GM23338 (cell line): ENCODE measurements at regions not wholly inside any gene's neighbourhood (a gene's known extent, or its start where the extent isn't known, plus 50 kb on each side); places are given as distances from the start of the nearest gene placed in this dataset.

Source experiments
- ATAC-seq: fragments of 200-7000 bp; cut with Tn5 transposase; 3 replicates; pipeline ENCODE4 v1.9.1; 2020
- DNase-seq: peaks from one replicate; pipeline ENCODE4 v3.0.0-alpha.2; 2015; ENCODE audit warnings: low spot score
- H2AFZ ChIP-seq: fragments of 200-600 bp; sonication (generic); 2 replicates; pipeline ENCODE4 v1.8.0; 2016; ENCODE audit warnings: antibody characterized with exemption, mild to moderate bottlenecking, moderate library complexity
- H3F3A ChIP-seq: fragments of 200-600 bp; sonication (generic); replicated peaks from 2 replicates; pipeline ENCODE4 v1.8.0; 2017; ENCODE audit warnings: antibody characterized with exemption, mixed run types, low read depth
- H3K27ac ChIP-seq: fragments of 200-600 bp; sonication (generic); 2 replicates; pipeline ENCODE4 v1.6.1; 2016; ENCODE audit warnings: low read depth
- H3K27me3 ChIP-seq: fragments of 200-600 bp; sonication (generic); 2 replicates; pipeline ENCODE4 v1.8.0; 2016; ENCODE audit warnings: mild to moderate bottlenecking, mixed run types, moderate library complexity; ENCODE audit not compliant: insufficient read depth
- H3K36me3 ChIP-seq: fragments of 200-600 bp; sonication (generic); 2 replicates; pipeline ENCODE4 v1.8.0; 2016; ENCODE audit warnings: mild to moderate bottlenecking; ENCODE audit not compliant: insufficient read depth
- H3K4me1 ChIP-seq: fragments of 200-600 bp; sonication (generic); 2 replicates; pipeline ENCODE4 v1.8.0; 2016; ENCODE audit warnings: mild to moderate bottlenecking, moderate library complexity; ENCODE audit not compliant: insufficient read depth
- H3K4me2 ChIP-seq: fragments of 200-600 bp; sonication (generic); 2 replicates; pipeline ENCODE4 v1.7.1; 2017; ENCODE audit warnings: mixed run types
- H3K4me3 ChIP-seq: fragments of 200-600 bp; sonication (generic); 2 replicates; pipeline ENCODE4 v1.6.1; 2016; ENCODE audit warnings: mixed run types
- H3K79me2 ChIP-seq: fragments of 200-600 bp; sonication (generic); replicated peaks from 2 replicates; pipeline ENCODE4 v1.8.0; 2017; ENCODE audit warnings: mild to moderate bottlenecking; ENCODE audit not compliant: insufficient read depth
- H3K9me2 ChIP-seq: fragments of 200-600 bp; sonication (generic); 2 replicates; pipeline ENCODE4 v1.8.0; 2017; ENCODE audit not compliant: insufficient read depth
- H4K20me1 ChIP-seq: fragments of 200-600 bp; sonication (generic); replicated peaks from 2 replicates; pipeline ENCODE4 v1.8.0; 2017; ENCODE audit warnings: mild to moderate bottlenecking; ENCODE audit not compliant: insufficient read depth
- H3K27ac Mint-ChIP-seq: 2 replicates; pipeline ENCODE4 v1.8.0; 2020; ENCODE audit warnings: inconsistent platforms, mild to moderate bottlenecking, moderate library complexity, mixed read lengths
- H3K27me3 Mint-ChIP-seq: 3 replicates; pipeline ENCODE4 v1.8.0; 2022; ENCODE audit warnings: low read depth, mild to moderate bottlenecking, moderate library complexity, mixed read lengths, inconsistent platforms; ENCODE audit not compliant: insufficient read depth, poor library complexity
- H3K36me3 Mint-ChIP-seq: 3 replicates; pipeline ENCODE4 v1.8.0; 2021; ENCODE audit warnings: low read depth, mild to moderate bottlenecking, inconsistent platforms, moderate library complexity, mixed read lengths
- H3K4me1 Mint-ChIP-seq: 3 replicates; pipeline ENCODE4 v1.8.0; 2020; ENCODE audit warnings: mild to moderate bottlenecking, inconsistent platforms, mixed read lengths
- H3K4me3 Mint-ChIP-seq: 3 replicates; pipeline ENCODE4 v1.8.0; 2021; ENCODE audit warnings: moderate library complexity, mild to moderate bottlenecking, inconsistent platforms, mixed read lengths
- H3K9me3 Mint-ChIP-seq: 3 replicates; pipeline ENCODE4 v1.8.0; 2020; ENCODE audit warnings: moderate library complexity, mild to moderate bottlenecking, inconsistent platforms, mixed read lengths
- CREB1 ChIP-seq: fragments of 250-450 bp; sonication (Bioruptor Pico); IDR thresholded peaks from 2 replicates; pipeline ENCODE4 v1.5.0; 2020; ENCODE audit warnings: low read depth, mild to moderate bottlenecking, moderate library complexity
- CTCF ChIP-seq, 2 experiments: fragments of 200-600 bp in 1 of 2; sonication (generic) in 1 of 2; conservative IDR thresholded peaks; 2 replicates each; pipeline versions ENCODE4 v1.5.1 to v1.6.1; 2016 to 2017; ENCODE audit warnings: antibody characterized with exemption in 2 of 2, low read depth in 2 of 2, mild to moderate bottlenecking in 2 of 2, moderate library complexity in 1 of 2
- EZH2 ChIP-seq: fragments of 200-600 bp; sonication (generic); IDR thresholded peaks from one replicate; pipeline ENCODE4 v1.8.0; 2017; ENCODE audit warnings: antibody characterized with exemption, mild to moderate bottlenecking, low read depth; ENCODE audit not compliant: unreplicated experiment
- EZH2phosphoT487 ChIP-seq: fragments of 200-600 bp; sonication (generic); IDR thresholded peaks from one replicate; pipeline ENCODE4 v1.8.1; 2018; ENCODE audit warnings: antibody characterized with exemption; ENCODE audit not compliant: unreplicated experiment
- JUNB ChIP-seq: IDR thresholded peaks from one replicate; pipeline ENCODE4 v1.6.1; 2016; ENCODE audit warnings: antibody characterized with exemption; ENCODE audit not compliant: unreplicated experiment
- NANOG ChIP-seq: IDR thresholded peaks from 2 replicates; pipeline ENCODE4 v1.6.1; 2016; ENCODE audit warnings: antibody characterized with exemption, borderline replicate concordance
- POLR2AphosphoS5 ChIP-seq: IDR thresholded peaks from 2 replicates; pipeline ENCODE4 v1.6.1; 2016; ENCODE audit warnings: antibody characterized with exemption, low read depth
- REST ChIP-seq: IDR thresholded peaks from one replicate; pipeline ENCODE4 v1.6.1; 2018; ENCODE audit warnings: antibody characterized with exemption; ENCODE audit not compliant: unreplicated experiment
- STAT1 ChIP-seq: IDR thresholded peaks from one replicate; pipeline ENCODE4 v1.6.1; 2016; ENCODE audit warnings: antibody characterized with exemption; ENCODE audit not compliant: unreplicated experiment
- ZNF114 ChIP-seq: fragments of 250-450 bp; sonication (Bioruptor Pico); IDR thresholded peaks from 2 replicates; pipeline ENCODE4 v1.5.0; 2020; ENCODE audit warnings: mild to moderate bottlenecking, moderate library complexity
- ZNF331 ChIP-seq: fragments of 250-450 bp; sonication (Bioruptor Pico); IDR thresholded peaks from 2 replicates; pipeline ENCODE4 v1.5.0; 2020; ENCODE audit warnings: low read depth, mild to moderate bottlenecking, moderate library complexity
- TF ChIP-seq, protein P1 (sequence below): fragments of 250-450 bp; sonication (Bioruptor Pico); IDR thresholded peaks from 2 replicates; pipeline ENCODE4 v1.5.0; 2020; ENCODE audit warnings: mild to moderate bottlenecking, moderate library complexity
- TF ChIP-seq, protein P2 (sequence below): IDR thresholded peaks from 2 replicates; pipeline ENCODE4 v1.6.1; 2016; ENCODE audit warnings: antibody characterized with exemption

DNA sequence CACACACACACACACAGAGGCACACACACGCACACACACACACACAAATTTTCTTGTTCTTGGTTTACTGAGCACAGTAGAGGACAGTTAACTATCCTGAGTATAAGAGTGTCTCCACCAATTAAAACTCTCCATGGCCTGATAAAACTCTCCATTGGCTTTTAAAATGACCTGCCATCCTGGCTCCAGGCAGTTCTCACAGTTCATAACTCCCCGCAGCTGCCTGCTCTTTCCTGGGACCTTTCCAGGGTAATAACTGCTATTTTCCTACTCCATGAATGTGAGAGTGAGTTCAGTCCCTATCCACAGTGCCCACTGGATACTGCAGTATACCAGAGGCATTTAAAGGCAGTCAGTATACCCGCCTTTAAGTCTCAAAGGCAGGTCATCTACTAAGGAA, 351.5 kb downstream of the PLPP3 start:
- Histone ChIP-seq H3K9me2 (peaks cover 11% of the 10 kb centered on the region), H3K36me3 (no peaks in the 10 kb centered on the region), H3K4me1 (peaks cover 7% of the 10 kb centered on the region; the same call in 1 of the 2 replicates), H3F3A (no peaks in the 10 kb centered on the region), H3K4me2 (no peak overlapping the region), H3K4me3 (no peak overlapping the region), H3K27ac (no peak overlapping the region), H4K20me1 (no peaks in the 10 kb centered on the region), H2AFZ (no peak overlapping the region), H3K79me2 (no peaks in the 10 kb centered on the region), H3K27me3 (no peaks in the 10 kb centered on the region)
- Mint-ChIP-seq H3K27me3 (no peaks in the 10 kb centered on the region), H3K9me3 (no peaks in the 10 kb centered on the region), H3K27ac (no peak overlapping the region), H3K4me1 (peaks cover 7% of the 10 kb centered on the region), H3K4me3 (no peak overlapping the region), H3K36me3 (no peaks in the 10 kb centered on the region)
- no peak for ATAC-seq
- DNase-seq, result no peak
- no peak for TF ChIP-seq EZH2phosphoT487
- TF ChIP-seq ZNF331 (CRISPR knock-in tag), result no peak
- TF ChIP-seq EZH2, result no peak
- no peak for TF ChIP-seq STAT1
- no peak for TF ChIP-seq CTCF (conservative IDR thresholded peaks at IDR 0.05; ENCODE audit: low read depth in 2 of 2)
- TF ChIP-seq, protein P1, sequence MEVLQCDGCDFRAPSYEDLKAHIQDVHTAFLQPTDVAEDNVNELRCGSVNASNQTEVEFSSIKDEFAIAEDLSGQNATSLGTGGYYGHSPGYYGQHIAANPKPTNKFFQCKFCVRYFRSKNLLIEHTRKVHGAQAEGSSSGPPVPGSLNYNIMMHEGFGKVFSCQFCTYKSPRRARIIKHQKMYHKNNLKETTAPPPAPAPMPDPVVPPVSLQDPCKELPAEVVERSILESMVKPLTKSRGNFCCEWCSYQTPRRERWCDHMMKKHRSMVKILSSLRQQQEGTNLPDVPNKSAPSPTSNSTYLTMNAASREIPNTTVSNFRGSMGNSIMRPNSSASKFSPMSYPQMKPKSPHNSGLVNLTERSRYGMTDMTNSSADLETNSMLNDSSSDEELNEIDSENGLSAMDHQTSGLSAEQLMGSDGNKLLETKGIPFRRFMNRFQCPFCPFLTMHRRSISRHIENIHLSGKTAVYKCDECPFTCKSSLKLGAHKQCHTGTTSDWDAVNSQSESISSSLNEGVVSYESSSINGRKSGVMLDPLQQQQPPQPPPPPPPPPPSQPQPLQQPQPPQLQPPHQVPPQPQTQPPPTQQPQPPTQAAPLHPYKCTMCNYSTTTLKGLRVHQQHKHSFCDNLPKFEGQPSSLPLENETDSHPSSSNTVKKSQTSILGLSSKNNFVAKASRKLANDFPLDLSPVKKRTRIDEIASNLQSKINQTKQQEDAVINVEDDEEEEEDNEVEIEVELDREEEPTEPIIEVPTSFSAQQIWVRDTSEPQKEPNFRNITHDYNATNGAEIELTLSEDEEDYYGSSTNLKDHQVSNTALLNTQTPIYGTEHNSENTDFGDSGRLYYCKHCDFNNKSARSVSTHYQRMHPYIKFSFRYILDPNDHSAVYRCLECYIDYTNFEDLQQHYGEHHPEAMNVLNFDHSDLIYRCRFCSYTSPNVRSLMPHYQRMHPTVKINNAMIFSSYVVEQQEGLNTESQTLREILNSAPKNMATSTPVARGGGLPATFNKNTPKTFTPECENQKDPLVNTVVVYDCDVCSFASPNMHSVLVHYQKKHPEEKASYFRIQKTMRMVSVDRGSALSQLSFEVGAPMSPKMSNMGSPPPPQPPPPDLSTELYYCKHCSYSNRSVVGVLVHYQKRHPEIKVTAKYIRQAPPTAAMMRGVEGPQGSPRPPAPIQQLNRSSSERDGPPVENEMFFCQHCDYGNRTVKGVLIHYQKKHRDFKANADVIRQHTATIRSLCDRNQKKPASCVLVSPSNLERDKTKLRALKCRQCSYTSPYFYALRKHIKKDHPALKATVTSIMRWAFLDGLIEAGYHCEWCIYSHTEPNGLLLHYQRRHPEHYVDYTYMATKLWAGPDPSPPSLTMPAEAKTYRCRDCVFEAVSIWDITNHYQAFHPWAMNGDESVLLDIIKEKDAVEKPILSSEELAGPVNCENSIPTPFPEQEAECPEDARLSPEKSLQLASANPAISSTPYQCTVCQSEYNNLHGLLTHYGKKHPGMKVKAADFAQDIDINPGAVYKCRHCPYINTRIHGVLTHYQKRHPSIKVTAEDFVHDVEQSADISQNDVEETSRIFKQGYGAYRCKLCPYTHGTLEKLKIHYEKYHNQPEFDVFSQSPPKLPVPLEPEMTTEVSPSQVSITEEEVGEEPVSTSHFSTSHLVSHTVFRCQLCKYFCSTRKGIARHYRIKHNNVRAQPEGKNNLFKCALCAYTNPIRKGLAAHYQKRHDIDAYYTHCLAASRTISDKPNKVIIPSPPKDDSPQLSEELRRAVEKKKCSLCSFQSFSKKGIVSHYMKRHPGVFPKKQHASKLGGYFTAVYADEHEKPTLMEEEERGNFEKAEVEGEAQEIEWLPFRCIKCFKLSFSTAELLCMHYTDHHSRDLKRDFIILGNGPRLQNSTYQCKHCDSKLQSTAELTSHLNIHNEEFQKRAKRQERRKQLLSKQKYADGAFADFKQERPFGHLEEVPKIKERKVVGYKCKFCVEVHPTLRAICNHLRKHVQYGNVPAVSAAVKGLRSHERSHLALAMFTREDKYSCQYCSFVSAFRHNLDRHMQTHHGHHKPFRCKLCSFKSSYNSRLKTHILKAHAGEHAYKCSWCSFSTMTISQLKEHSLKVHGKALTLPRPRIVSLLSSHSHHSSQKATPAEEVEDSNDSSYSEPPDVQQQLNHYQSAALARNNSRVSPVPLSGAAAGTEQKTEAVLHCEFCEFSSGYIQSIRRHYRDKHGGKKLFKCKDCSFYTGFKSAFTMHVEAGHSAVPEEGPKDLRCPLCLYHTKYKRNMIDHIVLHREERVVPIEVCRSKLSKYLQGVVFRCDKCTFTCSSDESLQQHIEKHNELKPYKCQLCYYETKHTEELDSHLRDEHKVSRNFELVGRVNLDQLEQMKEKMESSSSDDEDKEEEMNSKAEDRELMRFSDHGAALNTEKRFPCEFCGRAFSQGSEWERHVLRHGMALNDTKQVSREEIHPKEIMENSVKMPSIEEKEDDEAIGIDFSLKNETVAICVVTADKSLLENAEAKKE (CRISPR knock-in tag), result no peak
- no peak for TF ChIP-seq REST
- TF ChIP-seq JUNB, result no peak
- TF ChIP-seq, protein P2, sequence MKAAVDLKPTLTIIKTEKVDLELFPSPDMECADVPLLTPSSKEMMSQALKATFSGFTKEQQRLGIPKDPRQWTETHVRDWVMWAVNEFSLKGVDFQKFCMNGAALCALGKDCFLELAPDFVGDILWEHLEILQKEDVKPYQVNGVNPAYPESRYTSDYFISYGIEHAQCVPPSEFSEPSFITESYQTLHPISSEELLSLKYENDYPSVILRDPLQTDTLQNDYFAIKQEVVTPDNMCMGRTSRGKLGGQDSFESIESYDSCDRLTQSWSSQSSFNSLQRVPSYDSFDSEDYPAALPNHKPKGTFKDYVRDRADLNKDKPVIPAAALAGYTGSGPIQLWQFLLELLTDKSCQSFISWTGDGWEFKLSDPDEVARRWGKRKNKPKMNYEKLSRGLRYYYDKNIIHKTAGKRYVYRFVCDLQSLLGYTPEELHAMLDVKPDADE, result no peak
- TF ChIP-seq CREB1 (CRISPR knock-in tag), result no peak
- TF ChIP-seq POLR2AphosphoS5, result no peak
- no peak for TF ChIP-seq ZNF114 (CRISPR knock-in tag)
- TF ChIP-seq NANOG, result no peak
